Keratinocyte (primary cell): ENCODE measurements at regions not wholly inside any gene's neighbourhood (a gene's known extent, or its start where the extent isn't known, plus 50 kb on each side); places are given as distances from the start of the nearest gene placed in this dataset.

Experiments
- CTCF ChIP-seq, 3 experiments: IDR thresholded peaks in 1 of 3; conservative IDR thresholded peaks in 1 of 3; optimal IDR thresholded peaks in 1 of 3; 2 replicates in 2 of 3; 3 replicates in 1 of 3; pipeline versions ENCODE3 to v1.5.1; 2011; ENCODE audit warnings: low read length in 3 of 3, mild to moderate bottlenecking in 3 of 3, moderate library complexity in 2 of 3, control low read depth in 1 of 3, inconsistent platforms in 1 of 3; ENCODE audit not compliant: insufficient read depth in 2 of 3; ENCODE audit errors: extremely low read depth in 1 of 3
- EZH2 ChIP-seq: IDR thresholded peaks from one replicate; pipeline ENCODE4 v1.6.1; 2012; ENCODE audit warnings: inconsistent platforms, mild to moderate bottlenecking, low read length, moderate library complexity

DNA sequence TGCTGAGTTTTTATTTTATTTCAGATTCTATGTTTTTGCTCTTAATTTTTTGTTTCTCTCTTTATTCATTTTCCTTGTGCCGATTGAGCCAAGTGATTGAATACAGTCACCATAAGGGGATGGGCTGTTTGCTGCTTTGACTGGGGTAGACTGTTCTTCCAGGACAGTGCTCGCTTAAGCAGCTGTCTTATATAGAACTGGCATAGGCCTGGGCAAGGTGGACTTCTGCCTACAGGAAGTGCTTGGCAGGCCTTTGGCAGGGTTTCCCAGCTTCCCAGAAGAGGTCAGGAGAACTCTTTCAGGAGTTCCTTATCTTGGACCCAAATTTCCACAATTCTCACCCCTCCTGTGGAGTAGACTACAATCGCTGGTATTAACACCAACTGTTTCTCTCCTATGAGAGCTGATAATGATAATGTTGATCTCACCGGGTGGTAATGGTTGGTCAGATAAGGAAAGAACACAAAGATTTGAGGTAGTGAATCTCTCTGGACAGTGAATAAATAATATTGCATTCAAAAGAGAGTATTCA, 207.5 kb upstream of the ST6GAL2 start:
- TF ChIP-seq CTCF (optimal IDR thresholded peaks at IDR 0.05 in 1 of 3, IDR thresholded peaks at IDR 0.05 in 1 of 3, conservative IDR thresholded peaks at IDR 0.05 in 1 of 3; ENCODE audit: extremely low read depth in 1 of 3, insufficient read depth in 2 of 3, low read length in 3 of 3) (no peak), EZH2 (no peak)
